ENCODE measurements at regions not wholly inside any gene's neighbourhood (a gene's known extent, or its start where the extent isn't known, plus 50 kb on each side); places are given as distances from the start of the nearest gene placed in this dataset.

GRCh38 chr4:144202081-144202480 lies 61.6 kb upstream of the GYPA start:
- ATAC-seq = no peak

DNA sequence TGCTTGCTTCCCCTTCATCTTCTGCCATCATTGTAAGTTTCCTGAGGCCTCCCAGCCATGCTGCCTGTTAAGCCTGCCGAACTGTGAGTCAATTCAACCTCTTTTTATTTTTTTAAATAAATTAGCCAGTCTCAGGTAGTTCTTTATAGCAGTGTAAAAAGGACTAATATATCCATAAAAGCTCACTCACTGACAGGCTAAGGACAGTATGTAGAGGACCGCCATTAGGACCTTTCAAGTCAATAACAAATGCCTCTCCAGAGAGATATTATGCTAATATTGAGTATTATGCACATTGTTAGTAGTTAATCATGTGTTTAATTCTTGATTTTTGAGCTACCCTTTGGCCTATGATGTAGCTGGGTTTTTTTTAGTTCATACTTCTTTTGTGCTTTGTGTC lies 62.6 kb upstream of the GYPA start:
- no peak for ATAC-seq

- no peak for ATAC-seq
Observed at GRCh38 chr4:144204431-144204830, 63.9 kb upstream of the GYPA start.

GRCh38 chr4:144206711-144207110 lies 66.2 kb upstream of the GYPA start:
- ATAC-seq = no peak

GRCh38 chr4:144208074-144208473 lies 67.6 kb upstream of the GYPA start:
- ATAC-seq = no peak

- ATAC-seq = no peak
Observed at GRCh38 chr4:144209491-144209890, 69.0 kb upstream of the GYPA start.

GRCh38 chr4:144213371-144213770 lies 72.9 kb upstream of the GYPA start:
- ATAC-seq = no peak

DNA sequence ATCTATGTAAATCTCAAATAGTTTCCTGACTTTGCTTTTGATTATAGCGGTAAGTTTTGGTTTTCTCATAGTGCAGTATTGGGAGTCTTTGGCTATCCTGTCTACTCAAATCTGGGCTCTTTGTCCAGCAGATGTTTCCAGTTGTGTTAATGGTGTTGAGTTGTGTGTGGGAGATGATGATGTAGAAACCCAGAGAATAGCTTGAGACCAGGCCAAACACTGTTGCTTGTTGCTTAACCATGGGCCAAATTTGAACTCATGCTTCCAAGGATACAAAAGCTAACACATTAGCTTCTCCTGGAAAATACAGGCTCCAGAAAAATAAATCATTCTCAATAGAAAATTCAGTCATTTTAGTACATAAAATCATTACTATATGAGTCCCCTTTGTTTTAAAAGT lies 82.6 kb upstream of the GYPA start:
- ATAC-seq = no peak

- no peak for ATAC-seq
Observed at GRCh38 chr4:144223661-144224060, 83.1 kb upstream of the GYPA start.

DNA sequence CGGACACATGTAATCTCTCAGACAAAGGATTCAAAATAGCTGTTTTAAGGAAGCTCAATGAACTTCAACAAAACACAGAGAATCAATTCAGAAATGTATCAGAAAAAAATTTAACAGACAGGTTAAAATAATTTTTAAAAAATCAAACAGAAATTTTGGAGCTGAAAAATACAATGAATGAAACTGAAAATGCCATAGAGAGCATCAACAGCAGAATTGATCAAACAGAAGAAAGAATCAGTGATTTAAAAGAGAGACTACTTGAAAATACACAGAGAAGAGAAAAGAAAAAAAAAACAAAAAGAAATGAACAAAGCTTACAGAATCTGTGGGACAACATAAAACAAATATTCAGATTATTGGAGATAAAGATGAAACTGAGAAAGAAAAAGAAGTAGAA lies 118.8 kb upstream of the GYPA start:
- no peak for ATAC-seq

DNA sequence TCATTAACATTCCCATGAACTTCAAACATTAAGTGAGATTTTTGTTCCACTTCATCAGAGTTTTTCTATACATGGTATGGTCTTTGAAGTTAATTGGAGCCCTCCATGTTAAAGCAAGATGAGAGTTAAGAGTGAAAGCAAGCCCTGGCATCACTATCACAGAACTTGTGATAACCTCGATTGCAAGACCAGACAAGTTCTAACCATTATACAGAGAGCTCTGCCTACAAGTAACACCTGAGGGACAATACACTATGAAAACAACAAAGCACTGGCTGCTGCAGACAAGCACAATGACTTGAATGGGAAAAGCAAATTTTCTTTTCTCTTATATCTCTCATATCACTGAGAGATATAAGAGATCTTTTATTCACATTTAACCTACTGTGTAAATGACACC lies 126.6 kb upstream of the GYPA start:
- ATAC-seq = no peak

- no peak for ATAC-seq
Observed at GRCh38 chr4:144280688-144281087, 140.2 kb upstream of the GYPA start.

GRCh38 chr4:144283526-144283925 lies 143.0 kb upstream of the GYPA start:
- ATAC-seq = no peak

DNA sequence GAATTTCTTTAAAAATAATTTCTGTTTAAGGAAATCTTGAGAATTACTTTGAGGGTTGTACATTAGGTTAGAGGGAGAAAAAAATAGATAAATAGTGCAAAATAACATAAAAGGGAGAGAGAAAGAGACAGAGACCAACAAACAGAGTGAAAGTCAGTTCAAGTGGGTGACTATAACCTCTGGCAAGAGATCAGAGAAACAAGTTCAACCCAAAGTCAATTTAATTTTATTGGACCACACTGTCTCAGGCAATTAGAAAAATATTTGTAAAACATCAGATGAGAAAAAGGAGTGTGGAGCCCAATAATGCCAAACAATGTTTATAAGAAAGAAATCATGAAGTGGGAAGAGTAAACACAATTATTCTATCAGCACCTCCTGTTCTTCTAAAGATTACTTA lies 143.5 kb upstream of the GYPA start:
- ATAC-seq = no peak

GRCh38 chr4:144288011-144288903 lies 147.7 kb upstream of the GYPA start:
- ATAC-seq = peak in 1 of 2 donors; percentile 30

DNA sequence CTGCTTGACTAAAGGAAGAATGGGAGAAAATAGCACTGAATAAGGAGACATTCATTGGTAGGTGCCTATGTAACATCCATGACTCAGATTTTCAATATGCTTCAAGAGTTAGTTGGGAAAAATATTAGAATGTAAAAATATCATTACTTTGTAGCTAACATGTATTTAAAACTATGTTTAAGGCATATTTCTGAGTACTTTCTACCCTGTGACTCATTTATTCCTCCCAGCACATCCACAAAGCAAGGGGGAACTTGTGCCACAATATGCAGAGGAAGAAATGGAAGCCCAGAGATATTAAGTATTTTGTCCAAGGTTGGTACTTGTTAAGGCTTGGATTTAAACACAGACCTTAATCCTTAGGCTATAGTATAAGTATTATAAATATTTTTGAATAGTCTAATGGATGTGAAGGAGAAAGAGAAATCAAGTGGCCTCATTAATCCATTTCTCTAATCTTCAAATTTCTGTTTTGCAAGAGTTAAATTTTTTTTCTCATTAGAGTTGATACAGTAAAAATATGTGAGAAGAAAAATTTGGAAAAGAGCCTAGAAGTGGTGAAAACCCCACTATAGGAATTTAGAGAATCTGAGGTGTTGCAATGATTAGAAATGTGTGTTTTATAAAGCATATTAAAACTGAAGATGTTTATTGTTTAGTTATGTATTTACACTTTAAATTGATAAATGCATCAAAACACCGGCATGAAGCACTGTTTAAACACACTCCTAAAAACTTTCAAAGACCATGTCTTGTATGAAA lies 149.3 kb upstream of the GYPA start:
- no peak for ATAC-seq

GRCh38 chr4:144291164-144291563 lies 150.6 kb upstream of the GYPA start:
- ATAC-seq = no peak

- no peak for ATAC-seq
Observed at GRCh38 chr4:144294211-144294610, 153.7 kb upstream of the GYPA start.

DNA sequence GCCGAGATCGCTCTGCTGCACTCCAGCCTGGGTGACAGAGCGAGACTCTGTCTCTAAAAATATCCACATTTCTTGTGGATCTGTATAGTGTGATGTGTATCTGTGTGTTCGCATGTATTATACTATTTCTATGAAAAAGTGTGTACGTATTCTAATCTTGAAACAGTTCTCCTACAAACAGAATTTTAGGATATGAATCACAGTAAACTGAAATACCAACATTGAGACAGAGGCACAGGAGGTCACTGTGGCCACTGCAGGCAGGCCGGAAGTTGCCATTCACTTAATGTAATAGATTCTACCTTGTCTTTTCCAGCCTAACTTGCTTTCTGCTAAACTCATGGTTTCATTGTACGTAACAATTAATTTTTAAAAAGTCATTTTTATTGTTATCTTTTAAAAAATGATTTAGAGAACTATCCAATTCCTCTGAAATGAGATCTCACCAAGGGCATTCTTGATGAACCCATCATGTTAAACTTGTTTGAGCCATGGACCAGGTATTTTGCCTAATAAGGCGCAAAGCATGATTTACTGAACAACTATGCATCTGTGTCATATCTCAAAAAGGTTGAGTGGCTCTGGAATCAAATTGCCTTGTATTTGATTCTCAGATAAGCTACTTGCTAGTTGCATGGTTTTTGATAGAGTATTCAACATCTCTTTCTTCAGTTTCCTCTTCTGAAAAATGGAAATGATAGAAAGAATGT lies 154.9 kb upstream of the GYPA start:
- no peak for ATAC-seq

DNA sequence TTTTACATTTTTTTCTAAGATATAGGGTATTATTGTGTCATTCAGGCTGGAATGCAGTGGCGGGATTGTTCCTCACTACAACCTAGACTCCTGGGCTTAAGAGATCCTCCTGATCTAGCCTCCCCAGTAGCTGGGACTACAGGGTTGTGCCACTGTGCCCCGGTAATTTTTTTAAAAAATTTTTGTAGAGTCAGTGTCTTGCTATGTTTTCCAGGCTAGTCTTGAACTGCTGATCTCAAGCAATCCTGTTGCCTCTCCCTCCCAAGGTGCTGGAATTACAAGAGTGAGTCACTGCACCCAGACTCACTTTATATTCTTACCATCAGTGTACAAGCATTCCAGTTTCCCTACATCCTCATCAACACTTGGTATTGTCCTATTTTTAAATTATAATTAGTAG lies 156.4 kb upstream of the GYPA start:
- ATAC-seq = no peak

DNA sequence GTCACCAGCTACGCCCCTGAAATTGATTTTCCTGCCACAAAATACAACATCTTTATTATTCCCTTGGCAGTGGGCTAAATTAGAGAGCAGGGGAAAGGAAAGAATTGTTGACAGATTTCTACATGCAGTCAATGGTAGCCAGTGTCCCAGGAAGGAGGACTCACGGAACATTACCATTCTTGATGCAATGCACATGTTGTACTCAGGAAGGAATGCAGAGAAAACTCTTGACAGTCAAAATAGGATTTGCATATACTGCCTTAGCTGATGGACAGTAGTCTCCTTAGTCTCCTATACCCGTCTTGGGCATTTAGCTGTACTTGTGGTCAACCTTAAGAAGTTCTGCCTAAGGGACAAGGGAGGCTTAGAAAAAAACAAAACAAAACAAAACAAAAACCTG lies 158.0 kb upstream of the GYPA start:
- no peak for ATAC-seq

GRCh38 chr4:144300616-144301015 lies 160.1 kb upstream of the GYPA start:
- no peak for ATAC-seq

DNA sequence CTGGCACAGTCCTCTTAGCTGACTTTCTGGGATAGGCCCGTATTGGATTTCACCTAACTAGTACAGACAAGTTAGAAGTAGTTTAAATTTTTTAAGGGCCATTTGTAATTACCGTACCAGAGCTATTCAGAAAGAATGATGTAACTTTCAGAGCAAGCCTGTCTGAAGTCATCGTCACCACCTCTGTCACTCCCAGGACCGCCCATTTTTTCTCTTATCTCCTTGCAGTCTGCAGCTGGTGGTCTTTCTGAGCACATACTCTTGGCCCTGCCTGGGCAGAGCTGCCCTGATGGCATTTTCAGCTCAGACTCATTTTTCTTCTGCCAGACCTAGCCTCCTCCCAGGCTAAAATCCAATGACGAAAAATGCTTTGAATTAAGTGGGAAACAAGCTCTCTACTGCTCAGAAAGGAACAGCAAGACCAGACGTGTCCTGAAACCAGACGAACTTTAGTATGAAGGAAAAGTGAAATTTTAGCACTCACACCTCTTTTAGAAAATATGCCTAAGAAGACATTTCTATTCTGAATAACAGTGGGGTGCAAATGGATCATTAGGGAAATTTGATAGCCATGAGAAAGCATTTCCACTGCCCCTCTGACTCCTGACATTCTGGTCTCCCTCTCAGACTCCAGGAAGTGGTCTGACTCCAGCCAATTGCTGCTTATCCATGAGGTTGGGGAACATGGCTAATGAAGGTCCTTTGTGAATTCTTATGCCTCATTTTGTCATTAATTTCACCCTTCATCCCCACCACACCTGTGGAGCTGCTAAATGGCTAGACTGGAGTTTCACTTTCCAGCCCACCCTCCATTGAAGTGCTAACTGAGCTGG lies 162.4 kb upstream of the GYPA start:
- ATAC-seq = no peak

Measured in activated CD4-positive, CD25-positive, alpha-beta regulatory T cell treated with anti-CD3 and anti-CD28 coated beads, Interleukin-2, amount 50 U/mL, for 24 hours (primary cell).